Left lung (tissue), 4 donors: ENCODE measurements at regions not wholly inside any gene's neighbourhood (a gene's known extent, or its start where the extent isn't known, plus 50 kb on each side); places are given as distances from the start of the nearest gene placed in this dataset.
"Not testable (repeated sequence)": the region's sequence is repeated elsewhere in the genome, so short reads cannot be mapped to it uniquely, and the experiment has no call there.

Experiments used
- ATAC-seq: fragments of 200-7000 bp; cut with Tn5 transposase; one replicate; pipeline ENCODE4 v1.9.1; 2020; ENCODE audit warnings: moderate library complexity
- DNase-seq, 4 donors: peaks; one replicate each; pipeline ENCODE4 v3.0.0-alpha.2; 2013 to 2020
- H3K27ac ChIP-seq, 2 donors: fragments of 200-600 bp; sonication (generic) in 1 of 2; one replicate each; pipeline versions ENCODE4 v1.5.0 to v1.8.0; 2020 to 2021
- H3K27me3 ChIP-seq, 2 donors: fragments of 200-600 bp; sonication (generic) in 1 of 2; one replicate each; pipeline versions ENCODE4 v1.5.0 to v1.8.0; 2020 to 2021
- H3K36me3 ChIP-seq, 2 donors: fragments of 200-600 bp; sonication (generic) in 1 of 2; one replicate each; pipeline versions ENCODE4 v1.5.0 to v1.8.0; 2020 to 2021
- H3K4me1 ChIP-seq, 2 donors: fragments of 200-600 bp; one replicate each; pipeline ENCODE4 v1.8.0; 2021
- H3K4me3 ChIP-seq, 2 donors: fragments of 200-600 bp; sonication (generic) in 1 of 2; one replicate each; pipeline versions ENCODE4 v1.5.0 to v1.8.0; 2020 to 2021; ENCODE audit warnings: mild to moderate bottlenecking in 1 of 2
- H3K9me3 ChIP-seq, 2 donors: fragments of 200-600 bp; sonication (generic) in 1 of 2; one replicate each; pipeline versions ENCODE4 v1.5.0 to v1.8.0; 2020 to 2021
- CTCF ChIP-seq, 2 donors: fragments of 200-600 bp; sonication (generic) in 1 of 2; IDR thresholded peaks; one replicate each; pipeline versions ENCODE4 v1.5.0 to v1.8.0; 2021; ENCODE audit warnings: antibody characterized with exemption in 2 of 2
- intact Hi-C, 2 donors: fragments of 100-400 bp; cut with DNase I; formaldehyde crosslinking; loops; one replicate each; pipeline versions ENCODE4 v1.11.2 to v1.14.2; 2022
- donor health status: DM: no; HTN: yes; CAD: no.
- donor health status: DM: no; HTN: no; CAD: no.

- DNase-seq (no peak), ATAC-seq (no peak)
- Histone ChIP-seq H3K4me1 (no peaks in the 10 kb centered on the region), H3K9me3 (no peaks in the 10 kb centered on the region), H3K4me3 (no peak overlapping the region), H3K36me3 (no peaks in the 10 kb centered on the region), H3K27ac (no peak overlapping the region), H3K27me3 (no peaks in the 10 kb centered on the region)
- TF ChIP-seq CTCF (IDR thresholded peaks at IDR 0.05) = no peak
- intact Hi-C loops = no loop called here
These were observed 162.1 kb upstream of the NOL4 start for GRCh38 chr18:34386803-34387202.

GRCh38 chr18:34397286-34397896 is 172.7 kb upstream of the NOL4 start:
- Histone ChIP-seq H3K27ac (no peak overlapping the region), H3K4me3 (no peak overlapping the region), H3K9me3 (peaks cover 0 to 2% of the 10 kb centered on the region in 2 donors), H3K27me3 (no peaks in the 10 kb centered on the region), H3K36me3 (no peaks in the 10 kb centered on the region), H3K4me1 (no peaks in the 10 kb centered on the region)
- TF ChIP-seq CTCF (IDR thresholded peaks at IDR 0.05) = no peak
- ATAC-seq = no peak
- DNase-seq = no peak
- intact Hi-C loops = no loop called here

GRCh38 chr18:34399892-34400291 is 175.2 kb upstream of the NOL4 start:
- Histone ChIP-seq H3K4me1 (no peaks in the 10 kb centered on the region), H3K27me3 (no peaks in the 10 kb centered on the region), H3K9me3 (peaks cover 0 to 2% of the 10 kb centered on the region in 2 donors), H3K4me3 (no peak overlapping the region), H3K36me3 (no peaks in the 10 kb centered on the region), H3K27ac (no peak overlapping the region)
- ATAC-seq (no peak), DNase-seq (no peak)
- intact Hi-C loops = no loop called here
- no peak for TF ChIP-seq CTCF (IDR thresholded peaks at IDR 0.05)

GRCh38 chr18:34400834-34401233 is 176.1 kb upstream of the NOL4 start:
- no peak for ATAC-seq
- intact Hi-C loops = no loop called here

GRCh38 chr18:34401775-34402174 is 177.1 kb upstream of the NOL4 start:
- Histone ChIP-seq H3K9me3 (peaks cover 0 to 2% of the 10 kb centered on the region in 2 donors), H3K27ac (no peak overlapping the region), H3K27me3 (no peaks in the 10 kb centered on the region), H3K4me1 (no peaks in the 10 kb centered on the region), H3K36me3 (no peaks in the 10 kb centered on the region), H3K4me3 (no peak overlapping the region)
- DNase-seq = no peak
- intact Hi-C loops = no loop called here
- no peak for ATAC-seq
- TF ChIP-seq CTCF (IDR thresholded peaks at IDR 0.05) = no peak

More at GRCh38 chr18:34400834-34401233, 176.1 kb upstream of the NOL4 start:
- H3K9me3 ChIP-seq = peaks cover 0 to 2% of the 10 kb centered on the region in 2 donors
- H3K27ac ChIP-seq = no peak overlapping the region
- H3K4me1 ChIP-seq = no peaks in the 10 kb centered on the region
- no peak for DNase-seq
- H3K4me3 ChIP-seq = no peak overlapping the region
- H3K36me3 ChIP-seq = no peaks in the 10 kb centered on the region
- no peak for TF ChIP-seq CTCF (IDR thresholded peaks at IDR 0.05)
- no peaks in the 10 kb centered on the region for H3K27me3 ChIP-seq

- DNase-seq, H3K4me3 ChIP-seq, H3K27ac ChIP-seq, H3K36me3 ChIP-seq, H3K4me1 ChIP-seq, H3K9me3 ChIP-seq, ATAC-seq, H3K27me3 ChIP-seq, intact Hi-C loops: not testable (repeated sequence)
These were observed 182.8 kb upstream of the NOL4 start for GRCh38 chr18:34407471-34407870.
